Lower lobe of right lung (tissue), 2 donors: ENCODE measurements at regions not wholly inside any gene's neighbourhood (a gene's known extent, or its start where the extent isn't known, plus 50 kb on each side); places are given as distances from the start of the nearest gene placed in this dataset.

ENCODE experiments used
- ATAC-seq, 2 donors: fragments of 200-7000 bp; cut with Tn5 transposase; one replicate each; pipeline ENCODE4 v1.9.1; 2020 to 2022; ENCODE audit warnings: mild to moderate bottlenecking in 2 of 2, moderate library complexity in 2 of 2
- DNase-seq: peaks from one replicate; pipeline ENCODE4 v3.0.0-alpha.2; 2020
- H3K27ac ChIP-seq: fragments of 200-600 bp; one replicate; pipeline ENCODE4 v1.8.0; 2022
- H3K27me3 ChIP-seq: fragments of 200-600 bp; one replicate; pipeline ENCODE4 v1.8.0; 2022; ENCODE audit warnings: low read depth
- H3K36me3 ChIP-seq: fragments of 200-600 bp; one replicate; pipeline ENCODE4 v1.8.0; 2022; ENCODE audit warnings: mild to moderate bottlenecking
- H3K4me1 ChIP-seq: fragments of 200-600 bp; one replicate; pipeline ENCODE4 v1.8.0; 2022
- H3K4me3 ChIP-seq: fragments of 200-600 bp; one replicate; pipeline ENCODE4 v1.8.0; 2022; ENCODE audit warnings: mild to moderate bottlenecking
- H3K9me3 ChIP-seq: fragments of 200-600 bp; one replicate; pipeline ENCODE4 v1.8.0; 2022
- CTCF ChIP-seq: fragments of 200-600 bp; IDR thresholded peaks from one replicate; pipeline ENCODE4 v1.8.0; 2022; ENCODE audit warnings: antibody characterized with exemption, mild to moderate bottlenecking
- intact Hi-C: fragments of 100-400 bp; cut with DNase I; formaldehyde crosslinking; loops from one replicate; pipeline ENCODE4 v1.11.0; 2022
- donor health status: DM: no; HTN: yes; CAD: no; lungs with severe emphysema.

GRCh38 chr10:121078036-121078435 is 226.9 kb downstream of the WDR11 start:
- H3K27ac ChIP-seq = peak overlapping the region; percentile 67
- no peaks in the 10 kb centered on the region for H3K36me3 ChIP-seq
- H3K4me3 ChIP-seq = no peak overlapping the region
- ATAC-seq = peak in 1 of 2 donors; percentile 2
- H3K9me3 ChIP-seq = no peaks in the 10 kb centered on the region
- no peaks in the 10 kb centered on the region for H3K27me3 ChIP-seq
- intact Hi-C loops = no loop called here
- no peak for TF ChIP-seq CTCF
- no peak for DNase-seq
- peaks cover 44% of the 10 kb centered on the region for H3K4me1 ChIP-seq

GRCh38 chr10:121078672-121079102 is 227.5 kb downstream of the WDR11 start:
- H3K4me1 ChIP-seq = peaks cover 44% of the 10 kb centered on the region
- H3K27me3 ChIP-seq = no peaks in the 10 kb centered on the region
- TF ChIP-seq CTCF = no peak
- H3K27ac ChIP-seq = peak overlapping the region; percentile 67
- H3K9me3 ChIP-seq = no peaks in the 10 kb centered on the region
- no peaks in the 10 kb centered on the region for H3K36me3 ChIP-seq
- peak; percentile 32 to 62 for ATAC-seq
- intact Hi-C loops = no loop called here
- no peak for DNase-seq
- no peak overlapping the region for H3K4me3 ChIP-seq

- H3K4me1 ChIP-seq = peaks cover 44% of the 10 kb centered on the region
- intact Hi-C loops = no loop called here
- DNase-seq (no peak), ATAC-seq (no peak)
- no peaks in the 10 kb centered on the region for H3K9me3 ChIP-seq
- H3K27ac ChIP-seq = no peak overlapping the region
- no peaks in the 10 kb centered on the region for H3K36me3 ChIP-seq
- no peak for TF ChIP-seq CTCF
- no peak overlapping the region for H3K4me3 ChIP-seq
- H3K27me3 ChIP-seq = no peaks in the 10 kb centered on the region
Observed at GRCh38 chr10:121079226-121079625, 228.1 kb downstream of the WDR11 start.

- no peak for DNase-seq
- intact Hi-C loops = no loop called here
- Histone ChIP-seq H3K27ac (no peak overlapping the region), H3K27me3 (no peaks in the 10 kb centered on the region), H3K4me1 (peaks cover 44% of the 10 kb centered on the region), H3K36me3 (no peaks in the 10 kb centered on the region), H3K4me3 (no peak overlapping the region), H3K9me3 (no peaks in the 10 kb centered on the region)
- ATAC-seq = no peak
- TF ChIP-seq CTCF = no peak
Observed at GRCh38 chr10:121080281-121080891, 229.2 kb downstream of the WDR11 start.

- H3K36me3 ChIP-seq = no peaks in the 10 kb centered on the region
- no peak for ATAC-seq
- H3K27ac ChIP-seq = no peak overlapping the region
- intact Hi-C loops = no loop called here
- no peak for DNase-seq
- H3K27me3 ChIP-seq = no peaks in the 10 kb centered on the region
- no peak for TF ChIP-seq CTCF
- peaks cover 44% of the 10 kb centered on the region for H3K4me1 ChIP-seq
- no peaks in the 10 kb centered on the region for H3K9me3 ChIP-seq
- H3K4me3 ChIP-seq = no peak overlapping the region
Observed at GRCh38 chr10:121081306-121081705, 230.1 kb downstream of the WDR11 start.

- DNase-seq = no peak
- peak in 1 of 2 donors; percentile 18 for ATAC-seq
- peaks cover 28% of the 10 kb centered on the region for H3K4me1 ChIP-seq
- no peak for TF ChIP-seq CTCF
- intact Hi-C loops = no loop called here
- H3K27me3 ChIP-seq = no peaks in the 10 kb centered on the region
- H3K9me3 ChIP-seq = no peaks in the 10 kb centered on the region
- no peak overlapping the region for H3K27ac ChIP-seq
- no peak overlapping the region for H3K4me3 ChIP-seq
- H3K36me3 ChIP-seq = no peaks in the 10 kb centered on the region
Observed at GRCh38 chr10:121082984-121083383, 231.8 kb downstream of the WDR11 start.
